HG03575 (cell line): ENCODE measurements at regions not wholly inside any gene's neighbourhood (a gene's known extent, or its start where the extent isn't known, plus 50 kb on each side); places are given as distances from the start of the nearest gene placed in this dataset.

ENCODE experiments used
- ATAC-seq: cut with Tn5 transposase; IDR thresholded peaks from one replicate; pipeline ENCODE4 v1.9.1; 2021; ENCODE audit not compliant: unreplicated experiment, insufficient number of reproducible peaks, low FRiP score; ENCODE audit errors: extremely low read depth

DNA sequence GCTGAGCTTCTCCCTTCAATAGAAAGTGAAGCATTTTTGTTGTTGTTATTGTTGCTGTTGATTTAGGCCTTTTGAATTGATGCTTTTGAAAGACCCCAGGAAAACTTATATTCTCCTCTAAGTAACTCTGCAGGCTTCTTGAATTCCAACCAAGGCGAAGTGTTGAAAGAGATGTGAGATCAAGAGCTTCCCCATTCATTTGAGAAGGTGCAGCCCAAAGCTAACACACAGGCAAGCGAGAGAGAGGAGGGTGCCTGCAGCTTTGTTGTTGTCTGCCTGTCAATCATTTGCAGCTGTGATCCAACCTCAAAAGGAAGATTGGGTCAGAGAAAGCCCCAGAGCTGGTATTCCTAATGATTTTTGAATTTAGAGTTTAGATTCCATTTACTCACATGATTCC lies 963.6 kb upstream of the CNTNAP5 start:
- no peak for ATAC-seq

DNA sequence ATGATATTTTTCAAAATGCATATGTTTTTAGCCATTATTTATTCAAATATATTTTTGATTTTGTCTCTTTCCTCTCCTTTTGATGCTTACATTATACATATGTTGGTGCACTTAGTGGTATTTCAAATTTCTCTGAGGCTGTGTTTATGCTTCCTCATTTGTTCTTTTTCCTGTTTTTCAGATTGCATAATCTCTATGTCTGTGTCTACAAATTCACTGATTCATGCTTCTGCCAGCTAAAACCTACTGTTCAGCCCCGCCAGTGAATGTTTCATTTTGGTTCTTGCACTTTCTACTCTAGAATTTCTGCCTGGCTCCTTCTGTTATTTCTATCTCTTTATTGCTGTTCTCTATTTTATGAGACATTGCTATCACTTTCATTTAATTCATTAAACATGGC lies 951.7 kb upstream of the CNTNAP5 start:
- ATAC-seq = no peak

DNA sequence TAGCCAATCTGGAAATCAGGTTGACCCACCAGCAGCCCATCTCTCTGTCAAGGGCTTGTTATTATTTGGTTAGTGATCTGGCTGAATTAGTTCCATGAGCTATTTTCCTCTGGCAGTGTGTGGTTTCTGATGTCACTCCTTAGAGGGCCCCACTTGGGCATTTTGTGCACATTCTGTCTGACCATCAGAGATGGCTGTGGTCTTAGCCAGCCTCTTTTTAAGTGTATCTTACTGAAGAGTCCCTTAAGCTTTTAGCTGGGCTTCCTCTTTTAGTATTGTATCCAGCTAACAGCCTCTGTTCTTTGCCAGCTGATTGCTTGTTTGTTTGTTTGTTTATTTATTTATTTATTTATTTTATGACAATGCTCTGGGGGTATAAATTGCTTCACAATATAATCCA lies 951.1 kb upstream of the CNTNAP5 start:
- ATAC-seq = no peak

DNA sequence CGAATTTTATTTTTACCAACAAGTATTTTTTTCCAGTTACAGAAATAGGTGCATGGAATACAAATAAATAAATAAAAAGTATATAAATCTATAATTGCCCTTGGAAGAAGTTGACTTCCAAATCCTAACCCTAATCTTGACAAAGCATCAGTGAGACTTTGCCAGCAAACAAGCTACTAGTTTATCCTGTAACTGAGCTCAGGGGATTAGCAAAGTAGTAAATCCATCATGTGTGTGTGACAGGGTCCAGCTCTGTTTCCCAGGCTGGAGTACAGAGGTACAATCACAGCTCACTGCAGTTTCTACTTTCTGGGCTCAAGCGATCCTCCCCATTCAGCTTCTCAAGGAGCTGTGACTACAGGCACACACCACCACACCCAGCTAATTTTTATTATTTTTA lies 948.0 kb upstream of the CNTNAP5 start:
- ATAC-seq = no peak

DNA sequence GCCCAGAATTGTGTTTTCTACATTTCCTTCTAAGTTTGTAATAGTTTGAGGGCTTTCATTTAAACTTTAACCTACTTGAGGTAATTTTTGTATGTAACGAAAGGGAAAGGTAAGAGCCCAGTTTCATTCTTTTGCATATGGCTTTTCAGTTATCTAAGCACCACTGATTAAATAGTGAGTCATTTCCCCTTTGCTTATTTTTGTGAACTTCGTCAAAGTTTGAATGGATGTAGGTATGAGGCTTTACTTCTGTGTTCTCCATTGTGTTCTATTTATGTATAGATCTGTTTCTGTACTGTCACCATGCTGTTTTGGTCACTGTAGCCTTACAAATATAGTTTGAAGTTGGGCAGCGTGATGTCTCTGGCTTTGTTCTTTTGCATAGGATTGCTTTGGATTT lies 944.8 kb upstream of the CNTNAP5 start:
- no peak for ATAC-seq

DNA sequence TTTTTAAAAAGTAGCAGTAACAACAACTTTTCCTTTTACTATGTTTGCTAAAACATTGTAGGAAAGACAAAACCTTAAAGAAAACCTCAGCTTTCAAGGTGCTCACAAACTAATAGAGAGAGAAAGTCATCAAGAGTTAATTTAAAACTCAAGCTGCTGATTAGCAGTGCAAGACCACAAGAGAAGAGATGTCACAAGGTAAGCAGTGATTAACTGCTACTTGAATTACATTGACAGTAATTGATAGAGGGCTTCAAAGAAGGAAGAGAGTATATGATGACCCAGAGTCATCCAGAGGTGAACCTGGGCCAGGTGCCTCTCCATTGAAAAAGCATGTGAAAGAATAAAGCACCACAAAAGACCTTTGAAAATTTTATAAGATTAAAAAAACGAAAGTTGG lies 939.6 kb upstream of the CNTNAP5 start:
- no peak for ATAC-seq

DNA sequence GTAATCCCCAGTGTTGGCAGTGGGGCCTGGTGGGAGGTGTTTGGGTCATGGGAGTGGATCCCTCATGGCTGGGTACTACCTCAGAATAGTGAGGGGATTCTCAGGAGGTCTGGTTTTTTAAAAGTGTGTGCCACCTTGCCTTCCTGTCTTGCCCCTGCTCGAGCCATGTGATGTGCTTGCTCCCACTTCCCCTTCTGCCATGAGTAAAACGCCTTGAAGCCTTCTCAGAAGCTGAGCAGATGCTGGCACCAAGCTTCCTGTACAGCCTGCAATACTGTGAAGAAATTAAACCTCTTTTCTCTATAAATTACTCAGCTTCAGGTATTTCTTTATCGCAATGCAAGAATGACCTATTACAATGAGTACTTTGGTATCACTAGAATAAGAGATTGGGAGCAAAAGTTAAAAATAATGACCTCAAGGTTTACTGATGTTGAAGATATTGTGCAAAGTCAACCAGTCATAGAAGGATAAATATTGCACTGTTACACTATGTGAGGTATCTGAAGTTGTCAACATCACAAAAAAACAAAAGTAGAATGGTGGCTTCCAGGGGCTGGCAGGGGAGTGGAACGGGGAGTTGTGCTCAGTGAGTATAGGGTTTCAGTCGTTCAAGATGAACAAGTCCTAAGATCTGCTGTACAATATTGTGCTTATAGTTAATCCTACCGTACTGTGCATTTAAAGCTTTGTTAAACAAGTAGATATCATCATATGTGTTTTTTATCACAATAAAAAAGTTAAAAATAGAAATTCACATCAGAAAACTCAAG lies 938.3 kb upstream of the CNTNAP5 start:
- ATAC-seq = no peak

DNA sequence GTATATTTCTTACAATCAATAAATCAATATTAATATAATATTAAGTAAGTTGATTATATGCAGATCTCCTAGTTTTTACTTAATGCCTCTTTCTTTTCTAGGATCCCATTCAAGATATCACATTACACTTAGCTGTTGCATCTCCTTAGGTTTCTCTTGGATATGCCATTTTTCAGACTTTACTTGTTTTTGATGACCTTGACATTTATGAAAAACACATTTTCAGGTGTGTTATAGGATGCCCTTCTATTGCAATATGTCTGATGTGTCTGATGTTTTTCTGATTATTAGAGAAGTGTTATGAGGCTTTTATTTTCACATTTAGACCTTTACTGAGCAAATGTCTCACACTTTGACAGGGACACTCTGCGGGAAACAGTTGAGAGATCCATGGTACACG lies 933.6 kb upstream of the CNTNAP5 start:
- ATAC-seq = no peak

DNA sequence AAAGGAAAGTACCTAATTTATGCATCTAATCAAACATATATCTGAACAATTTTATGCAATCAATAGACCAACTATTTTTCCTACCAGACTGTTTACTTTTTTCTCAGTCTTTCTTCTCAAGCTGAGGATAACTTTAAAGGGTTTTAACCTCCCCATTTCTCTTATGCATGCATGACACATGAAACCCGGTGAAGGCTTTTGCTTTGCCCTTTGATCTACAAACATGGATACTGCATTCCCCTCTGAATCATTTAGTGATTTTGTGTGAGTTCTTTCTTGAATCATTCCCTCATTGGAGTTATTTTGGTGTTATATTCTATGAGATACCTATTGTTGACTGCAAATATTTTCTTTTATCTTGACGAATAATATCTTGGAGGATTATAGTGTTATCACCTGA lies 931.9 kb upstream of the CNTNAP5 start:
- no peak for ATAC-seq

DNA sequence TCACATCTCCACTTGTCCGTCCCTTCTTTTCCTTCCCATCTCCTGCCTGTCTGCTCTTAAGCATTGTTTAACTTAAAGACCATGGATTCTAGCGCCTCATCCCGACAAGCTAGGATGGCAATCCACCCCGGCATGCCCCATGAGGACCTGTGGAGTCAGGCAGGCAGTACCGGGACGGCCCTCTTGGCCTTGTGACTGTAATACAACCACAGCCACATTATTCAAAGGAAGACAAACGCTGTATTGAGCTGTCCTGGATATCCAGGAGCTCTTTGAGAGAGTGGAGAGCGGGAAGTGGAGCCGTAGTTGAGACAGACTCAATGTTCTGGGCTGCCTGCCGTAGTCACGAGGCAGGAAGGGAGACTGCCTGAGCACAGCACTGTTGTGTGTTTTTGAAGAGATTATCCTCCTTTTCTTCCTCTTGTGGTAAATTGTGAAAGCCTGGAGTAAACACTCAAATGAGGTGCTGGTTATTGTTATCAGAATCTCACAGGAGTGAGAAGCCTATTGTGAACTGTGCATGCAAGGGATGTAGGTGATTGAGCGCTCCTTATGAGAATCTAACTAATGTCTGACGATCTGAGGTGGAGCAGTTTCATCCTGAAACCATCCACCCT lies 929.8 kb upstream of the CNTNAP5 start:
- ATAC-seq = no peak

DNA sequence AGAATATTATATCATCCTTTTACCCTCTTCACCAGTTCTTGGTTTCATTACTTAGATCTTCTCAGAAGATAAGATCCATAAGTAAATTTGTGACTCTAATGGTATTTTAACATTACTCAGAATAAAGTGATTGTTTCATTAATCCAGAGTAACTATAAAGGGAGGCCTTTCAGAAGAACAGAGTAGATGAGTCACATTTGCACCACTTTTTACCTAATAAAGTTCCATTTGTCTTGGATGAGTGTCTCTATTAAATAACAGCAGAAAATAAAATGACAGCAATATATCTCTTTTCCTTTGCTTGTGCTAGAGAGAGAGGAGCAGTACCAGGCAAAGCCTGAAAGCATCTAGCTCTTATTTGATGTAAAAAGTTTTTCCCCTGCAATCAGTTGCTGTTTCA lies 926.5 kb upstream of the CNTNAP5 start:
- no peak for ATAC-seq

DNA sequence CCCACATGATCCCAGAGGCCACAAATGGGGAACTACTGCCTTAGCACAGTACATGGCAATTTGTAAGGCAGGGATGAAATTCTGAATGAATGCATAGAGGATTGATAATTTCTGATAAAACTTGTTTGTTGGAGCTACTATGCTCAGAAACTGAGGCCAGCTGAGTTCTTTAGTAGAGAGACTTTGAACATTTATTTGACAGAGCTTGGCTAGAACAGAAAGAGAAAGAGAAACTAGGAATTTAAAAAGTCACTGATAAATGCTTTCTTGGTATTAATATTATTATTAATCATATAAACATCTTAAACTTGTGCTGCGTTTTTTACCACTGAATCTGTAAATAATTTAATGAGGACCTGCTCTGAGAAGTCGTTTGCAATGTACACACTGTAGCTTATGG lies 923.7 kb upstream of the CNTNAP5 start:
- ATAC-seq = no peak

DNA sequence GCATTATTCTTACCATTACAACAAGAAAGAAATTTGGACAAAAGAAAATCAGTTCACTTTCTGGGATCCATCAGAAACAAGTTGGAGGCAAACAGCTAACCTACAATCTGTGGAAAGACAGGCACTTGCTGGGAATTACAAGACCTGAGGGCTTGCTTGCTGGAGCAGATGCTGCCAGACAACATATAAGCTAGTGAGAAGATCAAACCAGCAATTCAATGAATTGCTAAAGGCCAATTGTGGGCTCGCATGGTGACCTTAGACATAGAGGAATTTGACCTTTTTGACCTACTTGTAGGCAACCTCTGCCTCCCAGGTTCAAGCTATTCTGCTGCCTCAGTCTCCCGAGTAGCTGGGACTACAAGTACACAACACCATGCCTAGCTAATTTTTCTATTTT lies 921.2 kb upstream of the CNTNAP5 start:
- ATAC-seq = no peak

DNA sequence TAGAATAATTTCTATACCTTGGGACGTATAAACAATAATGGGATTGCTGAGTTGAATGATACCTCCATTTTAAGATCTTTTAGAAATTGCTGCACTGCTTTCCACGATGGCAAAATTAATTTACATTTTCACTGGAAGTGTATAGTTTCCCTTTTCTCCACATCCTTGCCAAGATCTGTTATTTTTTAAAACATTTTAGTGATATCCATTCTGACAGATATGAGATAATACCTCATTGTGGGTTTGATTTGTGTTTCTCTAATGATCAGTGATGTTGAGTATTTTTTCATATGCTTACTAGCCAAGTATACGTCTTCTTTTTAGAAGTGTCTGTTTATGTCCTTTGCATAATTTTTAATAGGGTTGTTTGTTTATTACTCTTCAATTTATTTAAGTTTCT lies 908.5 kb upstream of the CNTNAP5 start:
- no peak for ATAC-seq

DNA sequence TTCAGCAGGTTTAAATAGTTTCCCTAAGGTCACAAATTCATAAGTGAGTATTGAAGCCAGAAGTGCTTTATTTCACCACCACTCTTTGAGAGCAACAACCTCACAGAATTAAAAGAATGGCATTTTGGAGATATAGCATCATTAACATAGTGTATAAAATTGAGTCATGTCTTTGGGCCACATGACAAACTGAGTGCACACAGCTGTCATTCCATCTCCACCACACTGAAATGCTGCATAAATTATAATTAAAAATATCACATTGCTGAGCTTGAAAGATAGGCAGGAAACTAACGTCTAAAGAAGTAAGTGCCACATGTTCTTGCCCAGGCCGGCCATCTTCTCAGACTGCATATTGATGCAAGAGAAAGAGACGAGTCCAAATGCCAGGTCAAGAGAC lies 897.9 kb upstream of the CNTNAP5 start:
- no peak for ATAC-seq

DNA sequence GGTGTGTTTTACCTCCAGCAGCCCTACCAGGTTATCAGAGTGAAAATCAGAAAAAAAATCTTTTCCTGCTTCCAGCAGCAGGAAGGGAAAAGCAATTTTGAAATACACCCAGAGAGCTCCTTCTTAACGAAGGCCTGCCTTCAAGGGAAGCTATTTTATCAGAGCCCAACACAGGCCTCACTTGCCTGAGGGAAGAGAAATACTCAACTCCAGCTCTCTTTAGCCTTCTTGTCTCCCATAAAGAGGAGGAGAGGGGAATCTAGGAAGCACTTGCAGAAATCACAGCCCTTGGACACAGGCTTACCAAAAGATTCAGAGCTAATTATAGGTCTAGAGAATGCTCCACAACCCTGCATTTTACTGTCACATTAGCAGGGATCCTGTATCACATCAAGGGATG lies 896.1 kb upstream of the CNTNAP5 start:
- no peak for ATAC-seq

DNA sequence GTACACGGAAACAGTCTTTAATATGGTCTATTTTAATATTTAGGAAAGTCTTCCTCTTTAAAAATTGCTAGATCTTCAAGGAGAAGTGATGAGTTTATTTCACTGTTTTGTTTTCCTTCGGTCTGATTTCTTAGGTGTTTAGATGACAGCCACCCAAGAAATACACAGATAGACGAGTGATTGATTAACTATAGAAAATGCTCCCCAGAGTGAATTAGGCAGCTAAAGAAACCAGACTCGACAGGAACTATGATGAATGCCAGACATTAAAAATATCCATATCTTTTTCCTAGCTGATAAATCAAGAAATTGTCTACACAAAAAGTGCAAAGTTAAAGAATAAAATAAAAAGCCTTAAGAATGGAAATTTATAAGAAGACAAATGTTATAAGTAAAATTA lies 888.7 kb upstream of the CNTNAP5 start:
- no peak for ATAC-seq

DNA sequence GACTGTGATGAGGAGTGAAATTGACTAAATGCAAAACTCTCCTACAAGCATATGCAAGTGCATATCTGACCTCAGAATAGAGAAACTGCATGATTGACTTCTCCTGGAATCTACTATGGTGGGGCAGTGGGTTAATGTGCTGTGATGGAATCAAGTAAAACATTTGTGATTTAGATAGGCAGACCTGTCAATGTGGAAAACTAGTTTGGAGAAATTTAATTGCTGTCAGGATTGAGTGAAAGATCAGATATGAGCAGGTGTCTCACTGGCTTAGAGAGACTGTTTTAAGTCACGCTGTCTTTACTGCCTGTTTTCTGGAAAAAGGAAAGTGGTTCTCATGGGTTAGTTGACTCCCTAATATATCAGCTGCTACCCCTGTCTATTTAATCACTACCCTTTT lies 881.0 kb upstream of the CNTNAP5 start:
- ATAC-seq = no peak

DNA sequence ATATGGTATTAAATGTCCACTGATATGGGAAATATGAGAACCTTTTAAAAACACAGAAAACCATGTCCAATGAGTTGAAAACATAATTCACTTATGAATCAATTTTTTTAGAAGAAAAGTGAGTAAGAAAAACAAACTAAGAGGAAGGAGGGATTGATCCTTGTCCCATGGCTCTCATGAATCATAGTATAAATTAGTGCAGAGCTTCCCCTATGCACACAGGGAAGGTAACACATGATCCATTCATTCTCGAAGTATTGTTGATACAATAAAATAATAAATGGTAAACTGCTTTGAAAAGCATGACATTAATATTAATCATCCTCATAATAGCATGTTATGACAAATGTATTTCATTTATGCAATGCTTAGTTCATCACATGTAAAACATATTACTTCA lies 872.0 kb upstream of the CNTNAP5 start:
- no peak for ATAC-seq

DNA sequence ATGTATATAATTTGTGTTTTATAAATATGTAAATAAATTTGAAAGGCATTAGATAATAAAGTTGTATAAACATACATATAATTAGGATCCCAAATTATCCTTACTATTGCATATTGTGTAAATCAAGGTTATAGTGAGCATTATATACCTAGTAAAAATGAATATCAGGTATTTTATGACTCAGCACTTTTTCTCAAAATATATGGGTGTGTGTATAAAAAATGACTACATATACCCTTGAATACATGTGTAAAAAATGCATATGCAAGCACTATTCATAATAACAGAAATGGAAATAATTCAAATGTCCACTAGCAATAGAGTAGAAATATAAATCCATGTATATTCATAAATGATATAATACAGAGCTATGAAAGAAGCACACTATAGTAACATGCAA lies 870.9 kb upstream of the CNTNAP5 start:
- ATAC-seq = no peak

DNA sequence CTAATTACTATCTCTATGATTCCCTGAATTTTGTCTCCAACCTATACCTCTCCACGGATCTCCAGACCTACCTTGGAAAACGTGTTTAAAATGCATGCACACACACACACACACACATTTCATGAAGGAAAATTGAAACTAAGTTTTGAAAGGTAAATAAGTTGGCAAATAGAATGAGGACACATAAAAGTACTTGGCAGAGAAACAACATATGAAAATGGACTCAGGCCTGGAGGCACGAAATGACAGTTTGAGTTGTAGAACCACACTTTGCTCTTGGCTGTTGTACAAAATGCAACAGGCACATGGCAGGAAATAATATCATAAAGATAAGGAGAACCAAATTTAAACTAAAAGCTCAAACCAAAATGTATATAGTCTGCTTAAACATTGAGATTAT lies 868.1 kb upstream of the CNTNAP5 start:
- no peak for ATAC-seq
